HFFc6 (cell line): ENCODE measurements at regions not wholly inside any gene's neighbourhood (a gene's known extent, or its start where the extent isn't known, plus 50 kb on each side); places are given as distances from the start of the nearest gene placed in this dataset.

ENCODE experiments used
- DNase-seq: peaks from one replicate; pipeline ENCODE4 v3.0.0-alpha.2; 2018
- H3K27ac Mint-ChIP-seq: 2 replicates; pipeline ENCODE4 v1.8.0; 2020; ENCODE audit warnings: mild to moderate bottlenecking, mixed read lengths
- H3K27me3 Mint-ChIP-seq: 2 replicates; pipeline ENCODE4 v1.8.0; 2021; ENCODE audit warnings: mild to moderate bottlenecking, moderate library complexity, mixed read lengths; ENCODE audit not compliant: insufficient read depth
- H3K36me3 Mint-ChIP-seq: 2 replicates; pipeline ENCODE4 v1.8.0; 2021; ENCODE audit warnings: low read depth, mixed read lengths
- H3K4me1 Mint-ChIP-seq: 2 replicates; pipeline ENCODE4 v1.8.0; 2020; ENCODE audit warnings: low read depth, mixed read lengths
- H3K4me3 Mint-ChIP-seq: 2 replicates; pipeline ENCODE4 v1.8.0; 2020; ENCODE audit warnings: mild to moderate bottlenecking, moderate library complexity, mixed read lengths
- H3K9me3 Mint-ChIP-seq: 2 replicates; pipeline ENCODE4 v1.8.0; 2020; ENCODE audit warnings: mild to moderate bottlenecking, mixed read lengths
- CTCF ChIP-seq: fragments of 200-600 bp; sonication (generic); IDR thresholded peaks from 2 replicates; pipeline ENCODE4 v1.5.0; 2021; ENCODE audit warnings: antibody characterized with exemption, mild to moderate bottlenecking

- no peak overlapping the region for H3K27ac Mint-ChIP-seq
- H3K4me1 Mint-ChIP-seq: no peaks in the 10 kb centered on the region
- no peak for DNase-seq
- peaks cover 2% of the 10 kb centered on the region; the same call in 1 of the 2 replicates for H3K27me3 Mint-ChIP-seq
- no peaks in the 10 kb centered on the region for H3K36me3 Mint-ChIP-seq
- TF ChIP-seq CTCF: no peak
- no peak overlapping the region for H3K4me3 Mint-ChIP-seq
- peaks cover 46% of the 10 kb centered on the region for H3K9me3 Mint-ChIP-seq
Observed at GRCh38 chr4:179110816-179111215, 1668.6 kb upstream of the AGA start.

GRCh38 chr4:179112441-179113170, 1670.4 kb upstream of the AGA start:
- TF ChIP-seq CTCF: no peak
- Mint-ChIP-seq H3K27me3 (no peaks in the 10 kb centered on the region), H3K4me3 (no peak overlapping the region), H3K27ac (no peak overlapping the region), H3K4me1 (no peaks in the 10 kb centered on the region), H3K9me3 (peaks cover 51% of the 10 kb centered on the region), H3K36me3 (no peaks in the 10 kb centered on the region)
- no peak for DNase-seq

GRCh38 chr4:179114615-179115014, 1672.4 kb upstream of the AGA start:
- no peaks in the 10 kb centered on the region for H3K4me1 Mint-ChIP-seq
- H3K27me3 Mint-ChIP-seq: no peaks in the 10 kb centered on the region
- H3K9me3 Mint-ChIP-seq: peaks cover 51% of the 10 kb centered on the region
- H3K27ac Mint-ChIP-seq: no peak overlapping the region
- TF ChIP-seq CTCF: no peak
- H3K4me3 Mint-ChIP-seq: no peak overlapping the region
- no peak for DNase-seq
- H3K36me3 Mint-ChIP-seq: no peaks in the 10 kb centered on the region

GRCh38 chr4:179116011-179116410, 1673.8 kb upstream of the AGA start:
- Mint-ChIP-seq H3K4me1 (no peaks in the 10 kb centered on the region), H3K4me3 (no peak overlapping the region), H3K9me3 (peaks cover 45% of the 10 kb centered on the region), H3K27me3 (no peaks in the 10 kb centered on the region), H3K27ac (no peak overlapping the region), H3K36me3 (no peaks in the 10 kb centered on the region)
- TF ChIP-seq CTCF: no peak
- no peak for DNase-seq

- H3K4me3 Mint-ChIP-seq: no peak overlapping the region
- DNase-seq: no peak
- no peaks in the 10 kb centered on the region for H3K27me3 Mint-ChIP-seq
- H3K36me3 Mint-ChIP-seq: no peaks in the 10 kb centered on the region
- TF ChIP-seq CTCF: no peak
- no peak overlapping the region for H3K27ac Mint-ChIP-seq
- no peaks in the 10 kb centered on the region for H3K4me1 Mint-ChIP-seq
- peaks cover 40% of the 10 kb centered on the region for H3K9me3 Mint-ChIP-seq
Observed at GRCh38 chr4:179116581-179116980, 1674.3 kb upstream of the AGA start.
